ENCODE measurements at regions not wholly inside any gene's neighbourhood (a gene's known extent, or its start where the extent isn't known, plus 50 kb on each side); places are given as distances from the start of the nearest gene placed in this dataset.
"Not testable (repeated sequence)": the region's sequence is repeated elsewhere in the genome, so short reads cannot be mapped to it uniquely, and the experiment has no call there.

DNA sequence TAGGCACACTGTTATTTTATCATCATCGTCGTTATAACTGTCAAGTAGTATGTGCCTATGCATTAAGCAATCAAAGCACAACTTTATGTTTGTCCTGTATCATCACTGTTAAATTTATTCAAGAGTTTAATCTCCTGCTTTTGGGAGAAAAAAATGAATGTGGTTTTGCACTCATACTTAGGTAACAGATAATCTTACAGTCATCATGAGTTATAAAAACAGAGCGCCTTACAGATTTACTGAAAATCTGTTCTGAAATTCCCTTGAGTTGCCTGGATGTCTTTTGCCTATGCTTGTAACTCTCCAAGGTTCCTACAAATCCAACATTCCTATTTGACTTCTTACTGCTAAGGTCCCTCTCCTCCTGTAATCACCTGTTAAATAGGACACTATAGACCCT is 307.3 kb downstream of the ZIC4 start:
- DNase-seq (ENCODE audit: low spot score) = no peak
- TF ChIP-seq, protein P1, sequence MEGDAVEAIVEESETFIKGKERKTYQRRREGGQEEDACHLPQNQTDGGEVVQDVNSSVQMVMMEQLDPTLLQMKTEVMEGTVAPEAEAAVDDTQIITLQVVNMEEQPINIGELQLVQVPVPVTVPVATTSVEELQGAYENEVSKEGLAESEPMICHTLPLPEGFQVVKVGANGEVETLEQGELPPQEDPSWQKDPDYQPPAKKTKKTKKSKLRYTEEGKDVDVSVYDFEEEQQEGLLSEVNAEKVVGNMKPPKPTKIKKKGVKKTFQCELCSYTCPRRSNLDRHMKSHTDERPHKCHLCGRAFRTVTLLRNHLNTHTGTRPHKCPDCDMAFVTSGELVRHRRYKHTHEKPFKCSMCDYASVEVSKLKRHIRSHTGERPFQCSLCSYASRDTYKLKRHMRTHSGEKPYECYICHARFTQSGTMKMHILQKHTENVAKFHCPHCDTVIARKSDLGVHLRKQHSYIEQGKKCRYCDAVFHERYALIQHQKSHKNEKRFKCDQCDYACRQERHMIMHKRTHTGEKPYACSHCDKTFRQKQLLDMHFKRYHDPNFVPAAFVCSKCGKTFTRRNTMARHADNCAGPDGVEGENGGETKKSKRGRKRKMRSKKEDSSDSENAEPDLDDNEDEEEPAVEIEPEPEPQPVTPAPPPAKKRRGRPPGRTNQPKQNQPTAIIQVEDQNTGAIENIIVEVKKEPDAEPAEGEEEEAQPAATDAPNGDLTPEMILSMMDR (IDR thresholded peaks at IDR 0.05; ENCODE audit: extremely low read depth, insufficient read depth, missing control alignments) = no peak
- in situ Hi-C loops (cut with MboI; ENCODE audit: low pct_unique_long_range_greater_than_20kb, low sequenced_read_pairs, unreplicated experiment) = no loop called here

DNA sequence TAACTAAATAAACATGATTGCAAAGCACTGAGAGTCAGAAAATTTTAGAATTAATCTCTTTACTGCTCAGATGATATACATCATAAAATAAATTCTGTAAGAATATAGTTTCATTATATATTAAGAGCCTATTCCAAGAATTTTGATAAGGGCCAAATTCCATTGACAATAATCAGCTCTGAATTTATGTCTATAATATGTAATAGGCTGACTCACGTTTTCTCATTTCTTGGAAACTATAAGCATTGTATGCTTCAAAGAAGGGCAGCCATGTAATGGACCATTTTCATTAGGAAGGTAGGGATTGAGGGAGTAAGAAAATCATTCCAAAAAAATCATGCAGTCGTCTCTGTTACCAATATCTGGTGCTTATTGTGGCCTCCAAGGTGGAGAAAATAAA is 315.9 kb downstream of the ZIC4 start:
- no peak for DNase-seq (ENCODE audit: low spot score)
- TF ChIP-seq, protein P1 (IDR thresholded peaks at IDR 0.05; ENCODE audit: extremely low read depth, insufficient read depth, missing control alignments) = no peak
- in situ Hi-C loops (cut with MboI; ENCODE audit: low pct_unique_long_range_greater_than_20kb, low sequenced_read_pairs, unreplicated experiment) = no loop called here

DNA sequence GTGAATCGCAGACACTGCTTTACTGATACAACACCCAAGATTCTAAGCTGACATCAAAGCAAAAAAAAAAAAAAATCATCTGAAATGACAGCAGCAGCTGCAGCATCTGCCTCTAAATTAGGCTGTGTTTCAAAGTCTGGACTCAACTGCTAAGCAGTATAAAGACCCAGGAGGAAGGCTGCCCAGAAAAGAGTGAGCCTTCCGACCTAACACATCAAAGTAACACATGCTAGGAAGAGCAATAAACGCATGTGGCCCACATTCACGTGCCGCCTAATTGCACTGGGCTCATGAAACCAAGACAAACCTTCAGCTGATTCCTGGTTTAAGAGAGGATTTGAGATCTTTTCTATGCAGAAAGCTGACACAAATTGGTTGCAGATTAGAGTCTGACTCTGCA is 317.1 kb downstream of the ZIC4 start:
- no peak for DNase-seq (ENCODE audit: low spot score)
- TF ChIP-seq, protein P1 (IDR thresholded peaks at IDR 0.05; ENCODE audit: extremely low read depth, insufficient read depth, missing control alignments) = no peak
- in situ Hi-C loops (cut with MboI; ENCODE audit: low pct_unique_long_range_greater_than_20kb, low sequenced_read_pairs, unreplicated experiment) = no loop called here

DNA sequence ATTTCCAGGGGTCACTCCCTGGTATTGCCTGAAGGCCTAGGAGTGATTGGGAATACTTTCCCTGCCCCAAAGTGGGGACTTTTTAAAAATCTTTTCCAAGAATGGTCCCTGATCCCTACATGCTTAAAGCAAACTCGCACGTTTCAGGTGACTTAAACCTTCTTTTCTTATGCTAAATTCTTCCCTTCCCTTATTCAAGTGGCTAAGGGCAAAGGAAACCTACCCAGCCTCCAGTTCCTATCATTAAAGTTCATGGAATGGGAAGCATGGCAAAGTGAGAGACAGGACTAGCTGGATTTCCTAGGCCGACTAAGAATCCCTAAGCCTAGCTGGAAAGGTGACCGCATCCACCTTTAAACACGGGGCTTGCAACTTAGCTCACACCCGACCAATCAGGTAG is 346.8 kb downstream of the ZIC4 start:
- DNase-seq (ENCODE audit: low spot score); in situ Hi-C loops (cut with MboI; ENCODE audit: low pct_unique_long_range_greater_than_20kb, low sequenced_read_pairs, unreplicated experiment): not testable (repeated sequence)

DNA sequence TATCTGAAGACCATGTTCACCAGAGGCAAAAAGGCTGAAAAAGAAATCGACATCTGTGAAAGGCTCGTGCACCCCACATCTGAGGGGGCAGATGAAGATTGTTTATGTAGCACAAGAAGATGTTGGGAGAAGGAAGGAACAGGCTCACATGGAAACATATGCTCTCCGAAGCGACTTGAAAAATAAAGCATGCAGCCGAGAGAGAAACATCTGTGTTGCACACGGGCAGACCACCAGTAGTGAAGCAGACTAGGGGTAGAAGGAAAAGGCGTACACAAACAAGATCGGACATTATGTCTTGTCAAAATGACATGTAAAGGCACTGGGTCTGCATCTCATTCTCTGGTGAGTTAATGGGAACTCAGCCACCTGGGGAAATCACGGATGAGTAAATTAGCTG is 356.5 kb downstream of the ZIC4 start:
- in situ Hi-C loops (cut with MboI; ENCODE audit: low pct_unique_long_range_greater_than_20kb, low sequenced_read_pairs, unreplicated experiment) = no loop called here
- no peak for DNase-seq (ENCODE audit: low spot score)
- TF ChIP-seq, protein P1 (IDR thresholded peaks at IDR 0.05; ENCODE audit: extremely low read depth, insufficient read depth, missing control alignments) = no peak

DNA sequence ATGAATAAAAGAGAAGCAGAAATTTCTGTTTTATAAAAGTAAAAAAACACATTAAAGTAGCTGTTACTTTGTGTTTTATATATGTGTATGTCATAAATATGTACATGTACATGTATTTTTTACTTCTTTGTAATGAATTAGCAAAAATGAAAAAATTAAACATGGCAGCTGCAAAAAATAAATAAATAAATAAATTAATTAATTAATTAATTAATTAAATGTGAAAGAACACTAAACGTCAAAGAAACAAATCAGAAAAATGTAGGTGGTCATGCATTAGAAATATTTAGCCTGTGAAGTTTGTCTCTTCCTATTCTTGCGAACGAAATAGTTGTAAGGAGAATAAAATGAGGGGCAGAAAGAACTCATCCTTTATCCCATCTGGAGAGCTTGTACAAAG is 357.0 kb downstream of the ZIC4 start:
- TF ChIP-seq, protein P1 (IDR thresholded peaks at IDR 0.05; ENCODE audit: extremely low read depth, insufficient read depth, missing control alignments) = no peak

DNA sequence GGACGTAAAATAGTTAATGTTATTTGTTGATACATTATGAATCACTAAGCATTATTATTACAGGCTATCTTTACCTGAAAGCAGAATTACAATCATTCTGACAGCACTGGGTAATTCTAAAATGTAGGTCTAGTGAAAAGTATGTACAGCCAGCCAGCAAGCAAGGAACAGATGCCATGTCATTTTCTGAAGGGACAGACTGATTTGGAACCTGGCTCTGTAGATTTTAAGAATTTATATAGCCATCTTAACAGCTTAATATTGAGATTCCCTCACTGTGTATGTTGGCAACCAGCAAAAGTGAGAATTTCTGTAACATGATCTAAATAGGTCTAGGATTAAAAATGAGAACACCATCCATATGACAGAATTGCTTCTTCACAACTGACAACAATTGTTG is 359.4 kb downstream of the ZIC4 start:
- TF ChIP-seq, protein P1 (IDR thresholded peaks at IDR 0.05; ENCODE audit: extremely low read depth, insufficient read depth, missing control alignments) = no peak
- DNase-seq (ENCODE audit: low spot score) = no peak
- in situ Hi-C loops (cut with MboI; ENCODE audit: low pct_unique_long_range_greater_than_20kb, low sequenced_read_pairs, unreplicated experiment) = no loop called here

More for the DNA sequence above, 357.0 kb downstream of the ZIC4 start:
- no peak for DNase-seq (ENCODE audit: low spot score)
- in situ Hi-C loops (cut with MboI; ENCODE audit: low pct_unique_long_range_greater_than_20kb, low sequenced_read_pairs, unreplicated experiment) = no loop called here

All from GM13977 (cell line).